Activated B cell treated with CpG ODN at 0.5 μM for 24 hours (primary cell): ENCODE measurements at regions not wholly inside any gene's neighbourhood (a gene's known extent, or its start where the extent isn't known, plus 50 kb on each side); places are given as distances from the start of the nearest gene placed in this dataset.

Experiments used
- ATAC-seq: fragments of 200-7000 bp; cut with Tn5 transposase; one replicate; pipeline ENCODE4 v1.10.0; 2021; ENCODE audit warnings: low read depth, mild to moderate bottlenecking, moderate library complexity
- CTCF ChIA-PET: fragments of 350-600 bp; sonication (Branson Sonifier 250); formaldehyde crosslinking; loops from one replicate; lab custom pipeline; 2021; ENCODE audit warnings: antibody characterized with exemption; lab: Charles Lee
- POLR2A ChIA-PET: fragments of 350-600 bp; sonication (Branson Sonifier 250); formaldehyde crosslinking; loops from one replicate; lab custom pipeline; 2021; ENCODE audit warnings: antibody characterized with exemption; lab: Charles Lee
- DNase-seq: peaks from one replicate; pipeline ENCODE4 v3.0.0; 2022
- H3K27ac Mint-ChIP-seq: one replicate; pipeline ENCODE4 v1.8.0; 2020; ENCODE audit warnings: mixed read lengths
- H3K27me3 Mint-ChIP-seq: one replicate; pipeline ENCODE4 v1.8.0; 2021; ENCODE audit warnings: mixed read lengths
- H3K36me3 Mint-ChIP-seq: one replicate; pipeline ENCODE4 v1.8.0; 2021; ENCODE audit warnings: low read depth, mixed read lengths
- H3K4me1 Mint-ChIP-seq: one replicate; pipeline ENCODE4 v1.8.0; 2021; ENCODE audit warnings: mixed read lengths
- H3K4me3 Mint-ChIP-seq: one replicate; pipeline ENCODE4 v1.8.0; 2020; ENCODE audit warnings: mild to moderate bottlenecking, mixed read lengths
- H3K9me3 Mint-ChIP-seq: one replicate; pipeline ENCODE4 v1.8.0; 2020; ENCODE audit warnings: mixed read lengths
- CTCF ChIP-seq: fragments of 200-600 bp; IDR thresholded peaks from one replicate; pipeline ENCODE4 v1.8.0; 2022; ENCODE audit warnings: antibody characterized with exemption, mild to moderate bottlenecking
- intact Hi-C: fragments of 100-400 bp; cut with micrococcal nuclease; formaldehyde crosslinking; loops from one replicate; pipeline ENCODE4 v1.15.1; 2024

DNA sequence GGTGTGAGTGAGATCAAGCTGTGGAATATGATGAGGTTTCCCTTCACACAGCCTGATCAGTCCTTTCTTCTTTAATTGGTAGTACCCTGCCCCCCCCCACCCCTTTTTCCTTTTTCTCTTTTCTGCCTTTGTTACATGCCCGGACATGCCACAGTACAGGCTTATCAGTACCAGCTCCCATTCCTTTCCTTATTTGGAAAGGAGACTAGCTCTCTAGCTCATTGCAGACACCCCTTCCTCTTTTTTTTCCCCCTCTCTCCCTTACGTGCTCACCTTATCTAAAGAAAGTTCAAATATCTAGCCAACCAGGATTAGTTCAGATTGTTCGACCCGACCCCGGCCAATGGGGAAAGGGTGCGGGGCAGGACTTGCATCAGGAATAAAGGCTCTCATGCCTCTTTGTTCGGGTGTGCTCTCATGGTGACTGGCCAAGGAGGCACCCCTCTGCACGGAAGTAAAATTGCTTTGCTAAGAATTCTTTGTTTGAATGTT lies 230.4 kb downstream of the ACTR3B start:
- no peak for DNase-seq
- no peak for ATAC-seq
- no peaks in the 10 kb centered on the region for H3K36me3 Mint-ChIP-seq
- H3K27ac Mint-ChIP-seq = no peak overlapping the region
- no peaks in the 10 kb centered on the region for H3K9me3 Mint-ChIP-seq
- CTCF ChIA-PET = no interaction called here
- intact Hi-C loops = no loop called here
- no peaks in the 10 kb centered on the region for H3K4me1 Mint-ChIP-seq
- no peak overlapping the region for H3K4me3 Mint-ChIP-seq
- TF ChIP-seq CTCF = no peak
- POLR2A ChIA-PET = no interaction called here
- no peaks in the 10 kb centered on the region for H3K27me3 Mint-ChIP-seq

GRCh38 chr7:152998420-152998819 lies 238.9 kb downstream of the ACTR3B start:
- peaks cover 9% of the 10 kb centered on the region for H3K9me3 Mint-ChIP-seq
- intact Hi-C loops = no loop called here
- CTCF ChIA-PET = no interaction called here
- DNase-seq (no peak), ATAC-seq (no peak)
- H3K27me3 Mint-ChIP-seq = no peaks in the 10 kb centered on the region
- H3K4me3 Mint-ChIP-seq = no peak overlapping the region
- H3K36me3 Mint-ChIP-seq = no peaks in the 10 kb centered on the region
- POLR2A ChIA-PET = no interaction called here
- no peak for TF ChIP-seq CTCF
- no peak overlapping the region for H3K27ac Mint-ChIP-seq
- no peaks in the 10 kb centered on the region for H3K4me1 Mint-ChIP-seq

- no peaks in the 10 kb centered on the region for H3K27me3 Mint-ChIP-seq
- intact Hi-C loops = no loop called here
- no peak overlapping the region for H3K27ac Mint-ChIP-seq
- TF ChIP-seq CTCF = no peak
- no peak for ATAC-seq
- DNase-seq = no peak
- no peaks in the 10 kb centered on the region for H3K4me1 Mint-ChIP-seq
- peaks cover 9% of the 10 kb centered on the region for H3K9me3 Mint-ChIP-seq
- CTCF ChIA-PET = no interaction called here
- no peaks in the 10 kb centered on the region for H3K36me3 Mint-ChIP-seq
- POLR2A ChIA-PET = no interaction called here
- H3K4me3 Mint-ChIP-seq = no peak overlapping the region
These were observed 242.6 kb downstream of the ACTR3B start for GRCh38 chr7:153002115-153002514.

- H3K27me3 Mint-ChIP-seq = no peaks in the 10 kb centered on the region
- CTCF ChIA-PET = no interaction called here
- intact Hi-C loops = no loop called here
- no peak overlapping the region for H3K4me3 Mint-ChIP-seq
- DNase-seq (no peak), ATAC-seq (no peak)
- H3K9me3 Mint-ChIP-seq = peaks cover 9% of the 10 kb centered on the region
- H3K4me1 Mint-ChIP-seq = no peaks in the 10 kb centered on the region
- H3K27ac Mint-ChIP-seq = no peak overlapping the region
- TF ChIP-seq CTCF = no peak
- POLR2A ChIA-PET = no interaction called here
- no peaks in the 10 kb centered on the region for H3K36me3 Mint-ChIP-seq
These were observed 243.0 kb downstream of the ACTR3B start for GRCh38 chr7:153002572-153002971.

DNA sequence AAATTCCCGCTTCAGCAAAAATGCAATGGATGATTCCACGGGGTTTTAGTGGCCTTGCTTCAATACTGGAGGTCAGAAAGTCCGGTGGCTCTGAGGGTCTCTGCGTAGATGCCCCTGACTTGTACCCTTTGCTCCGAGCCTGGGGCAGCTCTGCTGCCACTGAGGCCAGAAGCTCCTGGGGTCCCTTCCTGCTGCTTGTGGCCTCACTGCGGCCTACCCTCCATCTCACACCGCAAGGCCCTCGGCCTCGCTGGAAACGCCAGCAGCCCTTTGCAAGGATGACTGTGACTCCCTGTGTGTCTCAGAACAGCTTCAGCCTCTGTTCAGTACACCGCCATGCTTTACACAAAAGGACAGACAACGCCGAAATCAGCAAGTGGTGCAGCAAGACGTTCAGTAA lies 244.8 kb downstream of the ACTR3B start:
- POLR2A ChIA-PET = interaction anchor here (0.7 kb wide), 1 partner anchor 122 kb away, joined by 3 read pairs; no protein-coding TSS in a partner anchor
- Mint-ChIP-seq H3K27me3 (no peaks in the 10 kb centered on the region), H3K27ac (no peak overlapping the region), H3K9me3 (peaks cover 9% of the 10 kb centered on the region), H3K36me3 (no peaks in the 10 kb centered on the region), H3K4me3 (no peak overlapping the region), H3K4me1 (no peaks in the 10 kb centered on the region)
- ATAC-seq (no peak), DNase-seq (no peak)
- TF ChIP-seq CTCF = no peak
- CTCF ChIA-PET = no interaction called here
- intact Hi-C loops = no loop called here
